ENCODE measurements at regions not wholly inside any gene's neighbourhood (a gene's known extent, or its start where the extent isn't known, plus 50 kb on each side); places are given as distances from the start of the nearest gene placed in this dataset.

GRCh38 chr6:90658497-90658896 is 71.6 kb upstream of the MAP3K7 start:
- no peak for DNase-seq (ENCODE audit: low read depth, low spot score)
- H3K4me3 ChIP-seq (ENCODE audit: control insufficient read depth in 2 of 3, extremely low read depth in 1 of 3, insufficient read depth in 2 of 3, low read depth in 1 of 3, low read length in 3 of 3) = no peak overlapping the region
- dilution Hi-C loops (cut with MboI; ENCODE audit: extremely low pct_ligation_motif_present, low sequenced_read_pairs) = no loop called here
- no peaks in the 10 kb centered on the region for H4K20me1 ChIP-seq (ENCODE audit: control insufficient read depth, extremely low read depth, insufficient read depth, low read length)
- no peak overlapping the region for H3K4me2 ChIP-seq (ENCODE audit: control insufficient read depth, extremely low read depth, insufficient read depth, low read depth, low read length)
- no peaks in the 10 kb centered on the region for H3K9me1 ChIP-seq (ENCODE audit: control insufficient read depth, extremely low read depth, insufficient read depth, low read length)
- H3K9ac ChIP-seq (ENCODE audit: control insufficient read depth, extremely low read depth, insufficient read depth, low read length) = no peak overlapping the region
- no peak overlapping the region for H2AFZ ChIP-seq (ENCODE audit: control insufficient read depth, low read length)
- no peaks in the 10 kb centered on the region for H3K4me1 ChIP-seq (ENCODE audit: control insufficient read depth, extremely low read depth, insufficient read depth, low read length)
- no peak for TF ChIP-seq EZH2 (IDR thresholded peaks at IDR 0.05; ENCODE audit: low read length)
- TF ChIP-seq, protein P1, sequence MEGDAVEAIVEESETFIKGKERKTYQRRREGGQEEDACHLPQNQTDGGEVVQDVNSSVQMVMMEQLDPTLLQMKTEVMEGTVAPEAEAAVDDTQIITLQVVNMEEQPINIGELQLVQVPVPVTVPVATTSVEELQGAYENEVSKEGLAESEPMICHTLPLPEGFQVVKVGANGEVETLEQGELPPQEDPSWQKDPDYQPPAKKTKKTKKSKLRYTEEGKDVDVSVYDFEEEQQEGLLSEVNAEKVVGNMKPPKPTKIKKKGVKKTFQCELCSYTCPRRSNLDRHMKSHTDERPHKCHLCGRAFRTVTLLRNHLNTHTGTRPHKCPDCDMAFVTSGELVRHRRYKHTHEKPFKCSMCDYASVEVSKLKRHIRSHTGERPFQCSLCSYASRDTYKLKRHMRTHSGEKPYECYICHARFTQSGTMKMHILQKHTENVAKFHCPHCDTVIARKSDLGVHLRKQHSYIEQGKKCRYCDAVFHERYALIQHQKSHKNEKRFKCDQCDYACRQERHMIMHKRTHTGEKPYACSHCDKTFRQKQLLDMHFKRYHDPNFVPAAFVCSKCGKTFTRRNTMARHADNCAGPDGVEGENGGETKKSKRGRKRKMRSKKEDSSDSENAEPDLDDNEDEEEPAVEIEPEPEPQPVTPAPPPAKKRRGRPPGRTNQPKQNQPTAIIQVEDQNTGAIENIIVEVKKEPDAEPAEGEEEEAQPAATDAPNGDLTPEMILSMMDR (optimal IDR thresholded peaks at IDR 0.05 in 1 of 3, IDR thresholded peaks at IDR 0.05 in 1 of 3, conservative IDR thresholded peaks at IDR 0.05 in 1 of 3; ENCODE audit: extremely low read depth in 1 of 3, insufficient read depth in 2 of 3, low read length in 3 of 3) = no peak
- no peak overlapping the region for H3K27ac ChIP-seq (ENCODE audit: control insufficient read depth, insufficient read depth, low read length)
- H3K9me3 ChIP-seq (ENCODE audit: control insufficient read depth, low read depth, low read length) = no peaks in the 10 kb centered on the region
- H3K36me3 ChIP-seq (ENCODE audit: control insufficient read depth in 2 of 2, extremely low read depth in 1 of 2, insufficient read depth in 2 of 2, low read length in 2 of 2) = no peaks in the 10 kb centered on the region
- FAIRE-seq = no peak
- H3K27me3 ChIP-seq (ENCODE audit: control insufficient read depth, extremely low read depth, insufficient read depth, low read length) = no peaks in the 10 kb centered on the region
- H3K79me2 ChIP-seq (ENCODE audit: control insufficient read depth, insufficient read depth, low read length) = no peaks in the 10 kb centered on the region

DNA sequence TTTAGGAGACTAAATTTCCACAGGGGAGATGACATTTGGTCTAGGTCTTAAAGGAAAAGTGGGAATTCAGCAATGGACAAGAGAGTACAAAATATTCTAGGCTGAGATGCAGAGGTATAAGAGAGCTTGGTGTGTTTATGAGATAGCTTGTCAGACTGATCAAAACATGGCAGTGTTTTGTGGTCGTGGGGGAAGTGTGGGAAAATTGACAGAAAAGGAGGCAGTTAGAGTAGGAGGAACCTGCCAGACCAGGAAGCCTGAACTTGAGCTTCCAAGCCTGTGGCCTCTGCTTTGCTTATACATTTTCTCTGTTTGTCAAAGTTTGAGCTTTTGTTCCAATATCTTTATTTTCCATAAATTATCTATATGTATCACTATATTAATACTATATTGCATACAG is 69.5 kb upstream of the MAP3K7 start:
- Histone ChIP-seq H3K4me3 (ENCODE audit: control insufficient read depth in 2 of 3, extremely low read depth in 1 of 3, insufficient read depth in 2 of 3, low read depth in 1 of 3, low read length in 3 of 3) (no peak overlapping the region), H3K4me1 (ENCODE audit: control insufficient read depth, extremely low read depth, insufficient read depth, low read length) (no peaks in the 10 kb centered on the region), H4K20me1 (ENCODE audit: control insufficient read depth, extremely low read depth, insufficient read depth, low read length) (no peaks in the 10 kb centered on the region), H3K27ac (ENCODE audit: control insufficient read depth, insufficient read depth, low read length) (no peak overlapping the region), H3K36me3 (ENCODE audit: control insufficient read depth in 2 of 2, extremely low read depth in 1 of 2, insufficient read depth in 2 of 2, low read length in 2 of 2) (no peaks in the 10 kb centered on the region), H2AFZ (ENCODE audit: control insufficient read depth, low read length) (no peak overlapping the region), H3K9ac (ENCODE audit: control insufficient read depth, extremely low read depth, insufficient read depth, low read length) (no peak overlapping the region), H3K9me1 (ENCODE audit: control insufficient read depth, extremely low read depth, insufficient read depth, low read length) (no peaks in the 10 kb centered on the region), H3K9me3 (ENCODE audit: control insufficient read depth, low read depth, low read length) (no peaks in the 10 kb centered on the region), H3K79me2 (ENCODE audit: control insufficient read depth, insufficient read depth, low read length) (no peaks in the 10 kb centered on the region), H3K27me3 (ENCODE audit: control insufficient read depth, extremely low read depth, insufficient read depth, low read length) (no peaks in the 10 kb centered on the region), H3K4me2 (ENCODE audit: control insufficient read depth, extremely low read depth, insufficient read depth, low read depth, low read length) (no peak overlapping the region)
- FAIRE-seq = no peak
- dilution Hi-C loops (cut with MboI; ENCODE audit: extremely low pct_ligation_motif_present, low sequenced_read_pairs) = no loop called here
- no peak for TF ChIP-seq EZH2 (IDR thresholded peaks at IDR 0.05; ENCODE audit: low read length)
- TF ChIP-seq, protein P1 (optimal IDR thresholded peaks at IDR 0.05 in 1 of 3, IDR thresholded peaks at IDR 0.05 in 1 of 3, conservative IDR thresholded peaks at IDR 0.05 in 1 of 3; ENCODE audit: extremely low read depth in 1 of 3, insufficient read depth in 2 of 3, low read length in 3 of 3) = no peak
- DNase-seq (ENCODE audit: low read depth, low spot score) = no peak

All from keratinocyte (primary cell).